ENCODE measurements at regions not wholly inside any gene's neighbourhood (a gene's known extent, or its start where the extent isn't known, plus 50 kb on each side); places are given as distances from the start of the nearest gene placed in this dataset.

DNA sequence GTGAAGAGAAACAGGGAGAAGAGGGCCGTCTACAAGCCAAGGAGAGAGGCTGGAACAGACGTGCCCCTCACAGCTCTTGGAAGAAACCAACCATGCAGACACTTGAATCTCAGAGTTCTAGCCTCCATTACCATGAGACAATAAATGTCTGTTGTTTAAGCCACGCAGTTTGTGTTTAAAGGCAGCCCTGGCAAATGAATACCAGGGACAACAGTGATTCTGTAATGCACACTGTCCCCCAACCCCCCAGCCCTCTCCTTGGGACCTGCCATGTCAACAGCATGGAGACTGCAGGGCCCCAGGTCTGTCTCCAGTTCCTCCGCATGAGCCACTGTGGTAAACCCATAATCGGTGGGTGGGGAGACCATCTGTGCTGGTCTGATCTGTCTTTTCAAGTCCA is 348.0 kb upstream of the KLF3 start:
- Histone ChIP-seq H3K79me2 (replicated peaks; ENCODE audit: insufficient read depth, low read length) (no peaks in the 10 kb centered on the region), H4K20me1 (ENCODE audit: insufficient read depth) (no peaks in the 10 kb centered on the region), H3K9me2 (ENCODE audit: insufficient read depth, low read length) (no peaks in the 10 kb centered on the region), H3K27ac (ENCODE audit: low read length) (no peak overlapping the region), H3K9me3 (ENCODE audit: low read length) (no peaks in the 10 kb centered on the region), H2AFZ (ENCODE audit: low read depth, low read length) (no peak overlapping the region), H3K27me3 (ENCODE audit: insufficient read depth, low read depth, low read length) (no peaks in the 10 kb centered on the region), H3K36me3 (ENCODE audit: insufficient read depth, low read length) (no peaks in the 10 kb centered on the region), H3K4me2 (ENCODE audit: low read length) (no peak overlapping the region), H3F3A (ENCODE audit: insufficient read depth, low read length, poor library complexity, severe bottlenecking) (no peaks in the 10 kb centered on the region), H3K9ac (ENCODE audit: low read length) (no peak overlapping the region), H3K4me3 (ENCODE audit: low read length) (no peak overlapping the region)
- no peak for TF ChIP-seq MXI1 (conservative IDR thresholded peaks at IDR 0.05; ENCODE audit: poor library complexity, severe bottlenecking)
- TF ChIP-seq SMC3 (conservative IDR thresholded peaks at IDR 0.05; ENCODE audit: poor library complexity): no peak
- no peak for TF ChIP-seq RAD21 (conservative IDR thresholded peaks at IDR 0.05)
- TF ChIP-seq EZH2 (IDR thresholded peaks at IDR 0.05; ENCODE audit: borderline replicate concordance, insufficient read depth, low read length, poor library complexity, severe bottlenecking): no peak
- TF ChIP-seq EP300 (conservative IDR thresholded peaks at IDR 0.05; ENCODE audit: poor library complexity, severe bottlenecking): no peak
- TF ChIP-seq, protein P1, sequence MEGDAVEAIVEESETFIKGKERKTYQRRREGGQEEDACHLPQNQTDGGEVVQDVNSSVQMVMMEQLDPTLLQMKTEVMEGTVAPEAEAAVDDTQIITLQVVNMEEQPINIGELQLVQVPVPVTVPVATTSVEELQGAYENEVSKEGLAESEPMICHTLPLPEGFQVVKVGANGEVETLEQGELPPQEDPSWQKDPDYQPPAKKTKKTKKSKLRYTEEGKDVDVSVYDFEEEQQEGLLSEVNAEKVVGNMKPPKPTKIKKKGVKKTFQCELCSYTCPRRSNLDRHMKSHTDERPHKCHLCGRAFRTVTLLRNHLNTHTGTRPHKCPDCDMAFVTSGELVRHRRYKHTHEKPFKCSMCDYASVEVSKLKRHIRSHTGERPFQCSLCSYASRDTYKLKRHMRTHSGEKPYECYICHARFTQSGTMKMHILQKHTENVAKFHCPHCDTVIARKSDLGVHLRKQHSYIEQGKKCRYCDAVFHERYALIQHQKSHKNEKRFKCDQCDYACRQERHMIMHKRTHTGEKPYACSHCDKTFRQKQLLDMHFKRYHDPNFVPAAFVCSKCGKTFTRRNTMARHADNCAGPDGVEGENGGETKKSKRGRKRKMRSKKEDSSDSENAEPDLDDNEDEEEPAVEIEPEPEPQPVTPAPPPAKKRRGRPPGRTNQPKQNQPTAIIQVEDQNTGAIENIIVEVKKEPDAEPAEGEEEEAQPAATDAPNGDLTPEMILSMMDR (IDR thresholded peaks at IDR 0.05; ENCODE audit: poor library complexity, severe bottlenecking): no peak
- no peak for TF ChIP-seq TAF1 (IDR thresholded peaks at IDR 0.05; ENCODE audit: low read depth)
- TF ChIP-seq POLR2AphosphoS5 (IDR thresholded peaks at IDR 0.05): no peak
- TF ChIP-seq, protein P2, sequence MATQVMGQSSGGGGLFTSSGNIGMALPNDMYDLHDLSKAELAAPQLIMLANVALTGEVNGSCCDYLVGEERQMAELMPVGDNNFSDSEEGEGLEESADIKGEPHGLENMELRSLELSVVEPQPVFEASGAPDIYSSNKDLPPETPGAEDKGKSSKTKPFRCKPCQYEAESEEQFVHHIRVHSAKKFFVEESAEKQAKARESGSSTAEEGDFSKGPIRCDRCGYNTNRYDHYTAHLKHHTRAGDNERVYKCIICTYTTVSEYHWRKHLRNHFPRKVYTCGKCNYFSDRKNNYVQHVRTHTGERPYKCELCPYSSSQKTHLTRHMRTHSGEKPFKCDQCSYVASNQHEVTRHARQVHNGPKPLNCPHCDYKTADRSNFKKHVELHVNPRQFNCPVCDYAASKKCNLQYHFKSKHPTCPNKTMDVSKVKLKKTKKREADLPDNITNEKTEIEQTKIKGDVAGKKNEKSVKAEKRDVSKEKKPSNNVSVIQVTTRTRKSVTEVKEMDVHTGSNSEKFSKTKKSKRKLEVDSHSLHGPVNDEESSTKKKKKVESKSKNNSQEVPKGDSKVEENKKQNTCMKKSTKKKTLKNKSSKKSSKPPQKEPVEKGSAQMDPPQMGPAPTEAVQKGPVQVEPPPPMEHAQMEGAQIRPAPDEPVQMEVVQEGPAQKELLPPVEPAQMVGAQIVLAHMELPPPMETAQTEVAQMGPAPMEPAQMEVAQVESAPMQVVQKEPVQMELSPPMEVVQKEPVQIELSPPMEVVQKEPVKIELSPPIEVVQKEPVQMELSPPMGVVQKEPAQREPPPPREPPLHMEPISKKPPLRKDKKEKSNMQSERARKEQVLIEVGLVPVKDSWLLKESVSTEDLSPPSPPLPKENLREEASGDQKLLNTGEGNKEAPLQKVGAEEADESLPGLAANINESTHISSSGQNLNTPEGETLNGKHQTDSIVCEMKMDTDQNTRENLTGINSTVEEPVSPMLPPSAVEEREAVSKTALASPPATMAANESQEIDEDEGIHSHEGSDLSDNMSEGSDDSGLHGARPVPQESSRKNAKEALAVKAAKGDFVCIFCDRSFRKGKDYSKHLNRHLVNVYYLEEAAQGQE (IDR thresholded peaks at IDR 0.05; ENCODE audit: borderline replicate concordance): no peak

DNA sequence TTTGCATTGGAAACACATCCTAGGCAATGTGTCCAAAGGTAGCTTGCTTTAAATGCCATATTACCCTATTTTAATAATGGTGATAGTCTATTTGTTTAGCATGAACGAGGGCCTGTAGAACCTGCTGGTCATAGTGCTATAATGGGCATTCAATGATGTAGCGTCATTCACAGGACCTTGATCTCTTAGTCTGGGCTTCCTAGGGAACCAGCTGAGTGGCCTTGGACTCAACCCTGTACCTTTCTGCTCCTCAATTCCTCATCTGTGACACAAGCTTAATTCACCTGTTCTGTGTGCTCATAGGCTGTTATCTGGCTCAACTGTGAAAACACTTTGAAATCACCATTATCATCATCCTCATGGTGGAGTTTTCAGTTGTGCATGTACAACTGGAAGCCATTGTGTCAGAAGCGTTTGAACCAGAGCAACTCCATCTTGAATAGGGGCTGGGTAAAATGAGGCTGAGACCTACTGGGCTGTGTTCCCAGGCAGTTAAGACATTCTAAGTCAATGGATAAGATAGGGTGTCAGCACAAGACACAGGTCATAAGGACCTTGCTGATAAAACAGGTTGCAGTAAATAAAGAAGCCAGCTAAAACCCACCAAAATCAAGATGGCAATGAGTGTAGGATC is 346.8 kb upstream of the KLF3 start:
- H3K27me3 ChIP-seq (ENCODE audit: insufficient read depth, low read depth, low read length): no peaks in the 10 kb centered on the region
- no peaks in the 10 kb centered on the region for H4K20me1 ChIP-seq (ENCODE audit: insufficient read depth)
- TF ChIP-seq EP300 (conservative IDR thresholded peaks at IDR 0.05; ENCODE audit: poor library complexity, severe bottlenecking) (no peak), RAD21 (conservative IDR thresholded peaks at IDR 0.05) (no peak), MXI1 (conservative IDR thresholded peaks at IDR 0.05; ENCODE audit: poor library complexity, severe bottlenecking) (no peak), EZH2 (IDR thresholded peaks at IDR 0.05; ENCODE audit: borderline replicate concordance, insufficient read depth, low read length, poor library complexity, severe bottlenecking) (no peak), TAF1 (IDR thresholded peaks at IDR 0.05; ENCODE audit: low read depth) (no peak), SMC3 (conservative IDR thresholded peaks at IDR 0.05; ENCODE audit: poor library complexity) (no peak), POLR2AphosphoS5 (IDR thresholded peaks at IDR 0.05) (no peak)
- TF ChIP-seq, protein P2 (IDR thresholded peaks at IDR 0.05; ENCODE audit: borderline replicate concordance): no peak
- TF ChIP-seq, protein P1 (IDR thresholded peaks at IDR 0.05; ENCODE audit: poor library complexity, severe bottlenecking): no peak
- H3K4me2 ChIP-seq (ENCODE audit: low read length): no peak overlapping the region
- H3K9me3 ChIP-seq (ENCODE audit: low read length): no peaks in the 10 kb centered on the region
- no peaks in the 10 kb centered on the region for H3K9me2 ChIP-seq (ENCODE audit: insufficient read depth, low read length)
- H3K36me3 ChIP-seq (ENCODE audit: insufficient read depth, low read length): no peaks in the 10 kb centered on the region
- H3F3A ChIP-seq (ENCODE audit: insufficient read depth, low read length, poor library complexity, severe bottlenecking): no peaks in the 10 kb centered on the region
- H2AFZ ChIP-seq (ENCODE audit: low read depth, low read length): no peak overlapping the region
- H3K27ac ChIP-seq (ENCODE audit: low read length): no peak overlapping the region
- H3K4me3 ChIP-seq (ENCODE audit: low read length): no peak overlapping the region
- no peaks in the 10 kb centered on the region for H3K79me2 ChIP-seq (replicated peaks; ENCODE audit: insufficient read depth, low read length)
- no peak overlapping the region for H3K9ac ChIP-seq (ENCODE audit: low read length)
